GM12878 (cell line): ENCODE measurements at regions not wholly inside any gene's neighbourhood (a gene's known extent, or its start where the extent isn't known, plus 50 kb on each side); places are given as distances from the start of the nearest gene placed in this dataset.

Experiments
- ATAC-seq: fragments of 200-7000 bp; cut with Tn5 transposase; 3 replicates; pipeline ENCODE4 v1.9.1; 2020; ENCODE audit warnings: mild to moderate bottlenecking, moderate library complexity
- BruUV-seq: library from RNA; stranded (reverse); fragments of 400-500 nt; replicated peaks from 2 replicates; lab custom pipeline; 2021; lab: Mats Ljungman, UMichigan
- CTCF ChIA-PET: fragments of 300-600 bp; sonication (Branson Sonifier 250); formaldehyde crosslinking; extraction: SDS; loops from one replicate; lab custom pipeline; 2021; ENCODE audit warnings: inconsistent platforms; lab: Yijun Ruan, JAX
- POLR2A ChIA-PET: fragments of 350-600 bp; formaldehyde crosslinking; extraction: SDS; loops from one replicate; lab custom pipeline; 2021; ENCODE audit warnings: inconsistent platforms; lab: Charles Lee
- RAD21 ChIA-PET: fragments of 300-600 bp; sonication (Branson Sonifier 250); formaldehyde crosslinking; loops from one replicate; lab custom pipeline; 2023; ENCODE audit warnings: antibody characterized with exemption; ENCODE audit not compliant: unreplicated experiment; lab: Charles Lee
- SMC1A ChIA-PET: fragments of 300-600 bp; sonication (Branson Sonifier 250); formaldehyde crosslinking; loops from one replicate; lab custom pipeline; 2023; ENCODE audit not compliant: unreplicated experiment, uncharacterized antibody; lab: Charles Lee
- DNase-seq: peaks from one replicate; pipeline ENCODE4 v3.0.0-alpha.2; 2011; ENCODE audit warnings: low read depth, low spot score
- FAIRE-seq: peaks from 3 replicates; lab custom pipeline; 2011; peaks lifted over from hg19 to GRCh38; lab: Jason Lieb, UNC
- H2AFZ ChIP-seq: 2 replicates; pipeline ENCODE4 v1.6.0; 2011; ENCODE audit warnings: low read depth, low read length, control low read depth; ENCODE audit not compliant: control insufficient read depth
- H3K27ac ChIP-seq: 2 replicates; pipeline ENCODE4 v1.5.1; 2011; ENCODE audit warnings: control low read depth; ENCODE audit not compliant: control insufficient read depth, insufficient read depth
- H3K27me3 ChIP-seq, 2 experiments: replicated peaks in 1 of 2; 2 replicates each; pipeline versions ENCODE4 v1.6.0 to v1.6.1; 2011; ENCODE audit warnings: low read length in 1 of 2; ENCODE audit not compliant: control insufficient read depth in 2 of 2, insufficient read depth in 2 of 2
- H3K36me3 ChIP-seq, 2 experiments: 2 replicates each; pipeline ENCODE4 v1.5.1; 2011; ENCODE audit warnings: low read length in 1 of 2; ENCODE audit not compliant: control insufficient read depth in 2 of 2, insufficient read depth in 2 of 2
- H3K4me1 ChIP-seq: 2 replicates; pipeline ENCODE4 v1.6.1; 2011; ENCODE audit warnings: mild to moderate bottlenecking, low read length, moderate library complexity, mixed read lengths; ENCODE audit not compliant: control insufficient read depth, insufficient read depth
- H3K4me2 ChIP-seq: 2 replicates; pipeline ENCODE4 v1.6.0; 2011; ENCODE audit warnings: control low read depth; ENCODE audit not compliant: control insufficient read depth, insufficient read depth
- H3K4me3 ChIP-seq: fragments of 200-600 bp; sonication (generic); 2 replicates; pipeline ENCODE4 v1.5.1; 2016
- H3K79me2 ChIP-seq: 2 replicates; pipeline ENCODE4 v1.6.0; 2011; ENCODE audit warnings: low read length; ENCODE audit not compliant: control insufficient read depth, insufficient read depth
- H3K9ac ChIP-seq: 2 replicates; pipeline ENCODE4 v1.8.0; 2011; ENCODE audit warnings: low read length, control low read depth, mixed read lengths; ENCODE audit not compliant: control insufficient read depth, insufficient read depth
- H3K9me3 ChIP-seq: replicated peaks from 3 replicates; pipeline ENCODE4 v1.5.1; 2011; ENCODE audit warnings: mild to moderate bottlenecking, low read length; ENCODE audit not compliant: control insufficient read depth, insufficient read depth
- H4K20me1 ChIP-seq: 2 replicates; pipeline ENCODE4 v1.6.0; 2011; ENCODE audit not compliant: control insufficient read depth, insufficient read depth
- CBFB ChIP-seq: IDR thresholded peaks from 2 replicates; pipeline ENCODE4 v1.6.1; 2016; ENCODE audit warnings: antibody characterized with exemption, low read depth
- JUND ChIP-seq: IDR thresholded peaks from 2 replicates; pipeline ENCODE4 v1.6.1; 2012; ENCODE audit warnings: low read depth, mild to moderate bottlenecking, low read length, improper control_type of control experiment, moderate library complexity
- NRF1 ChIP-seq: conservative IDR thresholded peaks from 2 replicates; pipeline ENCODE4 v1.6.1; 2011; ENCODE audit warnings: mild to moderate bottlenecking, low read depth, low read length, improper control_type of control experiment
- RAD51 ChIP-seq: fragments of 450-650 bp; IDR thresholded peaks from 2 replicates; pipeline ENCODE4 v1.6.1; 2016; ENCODE audit warnings: moderate library complexity, mild to moderate bottlenecking, inconsistent platforms
- SIX5 ChIP-seq: IDR thresholded peaks from 2 replicates; pipeline ENCODE4 v1.6.1; 2011; ENCODE audit warnings: mild to moderate bottlenecking, low read depth, low read length, moderate library complexity; ENCODE audit not compliant: severe bottlenecking
- WGBS: methylation state at CpG from one replicate; pipeline ENCODE4 v1.1.6; 2016; ENCODE audit warnings: low lambda C conversion rate; ENCODE audit not compliant: insufficient replicate concordance, insufficient coverage; ENCODE audit errors: missing lambda C conversion rate; 5-methylcytosine and 5-hydroxymethylcytosine counted together
- in situ Hi-C: fragments of 300-500 bp; cut with MboI; formaldehyde crosslinking; loops from 9 replicates; pipeline ENCODE4 v1.14.3; 2018; ENCODE audit warnings: mixed read lengths
- intact Hi-C: fragments of 100-400 bp; cut with micrococcal nuclease; formaldehyde crosslinking; loops from one replicate; pipeline ENCODE4 v1.14.2; 2022; ENCODE audit not compliant: unreplicated experiment
- TF ChIP-seq, protein P1 (sequence below): fragments of 450-650 bp; IDR thresholded peaks from 2 replicates; pipeline ENCODE4 v1.6.1; 2017; ENCODE audit warnings: borderline replicate concordance
- TF ChIP-seq, protein P2 (sequence below), 3 experiments: IDR thresholded peaks in 2 of 3; conservative IDR thresholded peaks in 1 of 3; 2 replicates each; pipeline ENCODE4 v1.5.1; 2011; ENCODE audit warnings: low read depth in 3 of 3, low read length in 3 of 3, mild to moderate bottlenecking in 3 of 3, control low read depth in 2 of 3, moderate library complexity in 2 of 3, inconsistent platforms in 1 of 3, mixed read lengths in 1 of 3; ENCODE audit not compliant: control insufficient read depth in 2 of 3, insufficient read depth in 1 of 3; ENCODE audit errors: extremely low read depth in 1 of 3
- TF ChIP-seq, protein P3 (sequence below): fragments of 450-650 bp; IDR thresholded peaks from 2 replicates; pipeline ENCODE4 v1.6.1; 2016; ENCODE audit warnings: mild to moderate bottlenecking, moderate library complexity, borderline replicate concordance
- TF ChIP-seq, protein P4 (sequence below): fragments of 450-650 bp; IDR thresholded peaks from 2 replicates; pipeline ENCODE4 v1.6.1; 2017; ENCODE audit warnings: mild to moderate bottlenecking, low read depth, inconsistent platforms; ENCODE audit not compliant: poor library complexity, severe bottlenecking
- TF ChIP-seq, protein P5 (sequence below): fragments of 150-350 bp; IDR thresholded peaks from 2 replicates; pipeline ENCODE4 v1.6.1; 2014; ENCODE audit warnings: mild to moderate bottlenecking, low read depth, low read length

DNA sequence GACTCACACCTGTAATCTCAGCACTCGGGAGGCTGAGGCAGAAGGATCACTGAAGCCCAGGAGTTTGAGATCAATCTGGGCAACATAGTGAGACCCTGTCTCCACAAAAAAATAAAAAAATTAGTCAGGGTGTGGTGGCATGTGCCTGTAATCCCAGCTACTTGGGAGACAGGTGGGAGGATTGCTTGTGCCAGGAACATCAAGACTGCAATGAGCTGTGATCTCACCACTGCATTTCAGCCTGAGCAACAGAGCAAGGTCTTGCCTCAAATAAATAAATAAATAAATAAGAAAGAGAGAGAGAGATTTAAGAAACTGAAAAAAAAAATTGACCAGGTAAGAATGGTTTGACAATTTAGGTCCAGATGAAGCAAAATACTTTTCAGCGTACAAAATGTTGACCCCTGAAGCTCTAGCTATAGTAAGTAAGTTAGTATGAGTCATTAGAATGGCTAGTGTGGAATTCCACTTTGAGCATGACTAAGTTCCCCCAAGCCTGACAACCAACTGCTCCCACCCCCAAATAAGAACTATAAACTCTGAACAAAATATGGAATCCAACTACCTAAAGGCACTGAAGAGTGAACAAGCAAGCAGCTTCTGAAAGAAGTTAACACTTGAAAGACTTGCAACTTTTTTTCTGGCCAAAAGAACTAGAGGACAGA is 217.8 kb upstream of the TLE4 start (continued):
- TF ChIP-seq, protein P1, sequence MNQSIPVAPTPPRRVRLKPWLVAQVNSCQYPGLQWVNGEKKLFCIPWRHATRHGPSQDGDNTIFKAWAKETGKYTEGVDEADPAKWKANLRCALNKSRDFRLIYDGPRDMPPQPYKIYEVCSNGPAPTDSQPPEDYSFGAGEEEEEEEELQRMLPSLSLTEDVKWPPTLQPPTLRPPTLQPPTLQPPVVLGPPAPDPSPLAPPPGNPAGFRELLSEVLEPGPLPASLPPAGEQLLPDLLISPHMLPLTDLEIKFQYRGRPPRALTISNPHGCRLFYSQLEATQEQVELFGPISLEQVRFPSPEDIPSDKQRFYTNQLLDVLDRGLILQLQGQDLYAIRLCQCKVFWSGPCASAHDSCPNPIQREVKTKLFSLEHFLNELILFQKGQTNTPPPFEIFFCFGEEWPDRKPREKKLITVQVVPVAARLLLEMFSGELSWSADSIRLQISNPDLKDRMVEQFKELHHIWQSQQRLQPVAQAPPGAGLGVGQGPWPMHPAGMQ, result no peak
- TF ChIP-seq RAD51, result no peak

DNA sequence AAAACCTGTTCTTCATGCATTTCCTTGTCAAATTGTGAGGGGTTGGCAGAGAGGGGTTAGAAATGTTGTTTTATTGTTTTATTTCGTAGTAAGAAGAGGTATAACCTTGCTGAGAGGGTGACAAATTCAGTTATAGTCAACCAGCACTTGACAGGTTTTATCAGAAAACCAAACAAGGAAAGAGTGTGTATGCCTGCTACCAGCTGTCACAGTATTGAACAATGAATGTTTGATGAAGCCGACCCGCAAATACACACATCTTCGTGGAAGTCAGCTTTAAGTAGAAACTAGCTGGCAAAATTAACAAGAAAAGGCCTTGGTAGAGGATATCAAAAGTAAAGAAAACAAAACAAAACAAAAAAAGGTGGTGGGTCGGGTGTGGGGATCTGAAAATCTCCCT is 214.6 kb upstream of the TLE4 start:
- CTCF ChIA-PET, result no interaction called here
- no peak for TF ChIP-seq CBFB
- TF ChIP-seq, protein P2, sequence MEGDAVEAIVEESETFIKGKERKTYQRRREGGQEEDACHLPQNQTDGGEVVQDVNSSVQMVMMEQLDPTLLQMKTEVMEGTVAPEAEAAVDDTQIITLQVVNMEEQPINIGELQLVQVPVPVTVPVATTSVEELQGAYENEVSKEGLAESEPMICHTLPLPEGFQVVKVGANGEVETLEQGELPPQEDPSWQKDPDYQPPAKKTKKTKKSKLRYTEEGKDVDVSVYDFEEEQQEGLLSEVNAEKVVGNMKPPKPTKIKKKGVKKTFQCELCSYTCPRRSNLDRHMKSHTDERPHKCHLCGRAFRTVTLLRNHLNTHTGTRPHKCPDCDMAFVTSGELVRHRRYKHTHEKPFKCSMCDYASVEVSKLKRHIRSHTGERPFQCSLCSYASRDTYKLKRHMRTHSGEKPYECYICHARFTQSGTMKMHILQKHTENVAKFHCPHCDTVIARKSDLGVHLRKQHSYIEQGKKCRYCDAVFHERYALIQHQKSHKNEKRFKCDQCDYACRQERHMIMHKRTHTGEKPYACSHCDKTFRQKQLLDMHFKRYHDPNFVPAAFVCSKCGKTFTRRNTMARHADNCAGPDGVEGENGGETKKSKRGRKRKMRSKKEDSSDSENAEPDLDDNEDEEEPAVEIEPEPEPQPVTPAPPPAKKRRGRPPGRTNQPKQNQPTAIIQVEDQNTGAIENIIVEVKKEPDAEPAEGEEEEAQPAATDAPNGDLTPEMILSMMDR (IDR thresholded peaks at IDR 0.05 in 2 of 3, conservative IDR thresholded peaks at IDR 0.05 in 1 of 3; ENCODE audit: control insufficient read depth in 2 of 3, extremely low read depth in 1 of 3, insufficient read depth in 1 of 3, low read depth in 3 of 3, low read length in 3 of 3), result no peak
- no peak for TF ChIP-seq NRF1
- TF ChIP-seq, protein P3, sequence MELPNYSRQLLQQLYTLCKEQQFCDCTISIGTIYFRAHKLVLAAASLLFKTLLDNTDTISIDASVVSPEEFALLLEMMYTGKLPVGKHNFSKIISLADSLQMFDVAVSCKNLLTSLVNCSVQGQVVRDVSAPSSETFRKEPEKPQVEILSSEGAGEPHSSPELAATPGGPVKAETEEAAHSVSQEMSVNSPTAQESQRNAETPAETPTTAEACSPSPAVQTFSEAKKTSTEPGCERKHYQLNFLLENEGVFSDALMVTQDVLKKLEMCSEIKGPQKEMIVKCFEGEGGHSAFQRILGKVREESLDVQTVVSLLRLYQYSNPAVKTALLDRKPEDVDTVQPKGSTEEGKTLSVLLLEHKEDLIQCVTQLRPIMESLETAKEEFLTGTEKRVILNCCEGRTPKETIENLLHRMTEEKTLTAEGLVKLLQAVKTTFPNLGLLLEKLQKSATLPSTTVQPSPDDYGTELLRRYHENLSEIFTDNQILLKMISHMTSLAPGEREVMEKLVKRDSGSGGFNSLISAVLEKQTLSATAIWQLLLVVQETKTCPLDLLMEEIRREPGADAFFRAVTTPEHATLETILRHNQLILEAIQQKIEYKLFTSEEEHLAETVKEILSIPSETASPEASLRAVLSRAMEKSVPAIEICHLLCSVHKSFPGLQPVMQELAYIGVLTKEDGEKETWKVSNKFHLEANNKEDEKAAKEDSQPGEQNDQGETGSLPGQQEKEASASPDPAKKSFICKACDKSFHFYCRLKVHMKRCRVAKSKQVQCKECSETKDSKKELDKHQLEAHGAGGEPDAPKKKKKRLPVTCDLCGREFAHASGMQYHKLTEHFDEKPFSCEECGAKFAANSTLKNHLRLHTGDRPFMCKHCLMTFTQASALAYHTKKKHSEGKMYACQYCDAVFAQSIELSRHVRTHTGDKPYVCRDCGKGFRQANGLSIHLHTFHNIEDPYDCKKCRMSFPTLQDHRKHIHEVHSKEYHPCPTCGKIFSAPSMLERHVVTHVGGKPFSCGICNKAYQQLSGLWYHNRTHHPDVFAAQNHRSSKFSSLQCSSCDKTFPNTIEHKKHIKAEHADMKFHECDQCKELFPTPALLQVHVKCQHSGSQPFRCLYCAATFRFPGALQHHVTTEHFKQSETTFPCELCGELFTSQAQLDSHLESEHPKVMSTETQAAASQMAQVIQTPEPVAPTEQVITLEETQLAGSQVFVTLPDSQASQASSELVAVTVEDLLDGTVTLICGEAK, result no peak
- TF ChIP-seq, protein P4, sequence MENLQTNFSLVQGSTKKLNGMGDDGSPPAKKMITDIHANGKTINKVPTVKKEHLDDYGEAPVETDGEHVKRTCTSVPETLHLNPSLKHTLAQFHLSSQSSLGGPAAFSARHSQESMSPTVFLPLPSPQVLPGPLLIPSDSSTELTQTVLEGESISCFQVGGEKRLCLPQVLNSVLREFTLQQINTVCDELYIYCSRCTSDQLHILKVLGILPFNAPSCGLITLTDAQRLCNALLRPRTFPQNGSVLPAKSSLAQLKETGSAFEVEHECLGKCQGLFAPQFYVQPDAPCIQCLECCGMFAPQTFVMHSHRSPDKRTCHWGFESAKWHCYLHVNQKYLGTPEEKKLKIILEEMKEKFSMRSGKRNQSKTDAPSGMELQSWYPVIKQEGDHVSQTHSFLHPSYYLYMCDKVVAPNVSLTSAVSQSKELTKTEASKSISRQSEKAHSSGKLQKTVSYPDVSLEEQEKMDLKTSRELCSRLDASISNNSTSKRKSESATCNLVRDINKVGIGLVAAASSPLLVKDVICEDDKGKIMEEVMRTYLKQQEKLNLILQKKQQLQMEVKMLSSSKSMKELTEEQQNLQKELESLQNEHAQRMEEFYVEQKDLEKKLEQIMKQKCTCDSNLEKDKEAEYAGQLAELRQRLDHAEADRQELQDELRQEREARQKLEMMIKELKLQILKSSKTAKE, result no peak
- TF ChIP-seq, protein P5, sequence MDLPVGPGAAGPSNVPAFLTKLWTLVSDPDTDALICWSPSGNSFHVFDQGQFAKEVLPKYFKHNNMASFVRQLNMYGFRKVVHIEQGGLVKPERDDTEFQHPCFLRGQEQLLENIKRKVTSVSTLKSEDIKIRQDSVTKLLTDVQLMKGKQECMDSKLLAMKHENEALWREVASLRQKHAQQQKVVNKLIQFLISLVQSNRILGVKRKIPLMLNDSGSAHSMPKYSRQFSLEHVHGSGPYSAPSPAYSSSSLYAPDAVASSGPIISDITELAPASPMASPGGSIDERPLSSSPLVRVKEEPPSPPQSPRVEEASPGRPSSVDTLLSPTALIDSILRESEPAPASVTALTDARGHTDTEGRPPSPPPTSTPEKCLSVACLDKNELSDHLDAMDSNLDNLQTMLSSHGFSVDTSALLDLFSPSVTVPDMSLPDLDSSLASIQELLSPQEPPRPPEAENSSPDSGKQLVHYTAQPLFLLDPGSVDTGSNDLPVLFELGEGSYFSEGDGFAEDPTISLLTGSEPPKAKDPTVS, result no peak
- TF ChIP-seq JUND, result no peak
- no peak for TF ChIP-seq SIX5

More for the DNA sequence above, 214.6 kb upstream of the TLE4 start:
- H3K4me2 ChIP-seq, result no peak overlapping the region
- H3K36me3 ChIP-seq, result no peaks in the 10 kb centered on the region
- FAIRE-seq, result no peak
- H4K20me1 ChIP-seq, result no peaks in the 10 kb centered on the region
- no TSS peak for BruUV-seq
- in situ Hi-C loops (no loop called here), intact Hi-C loops (no loop called here)
- DNase-seq, result no peak
- RAD21 ChIA-PET, result no interaction called here
- H3K79me2 ChIP-seq, result no peaks in the 10 kb centered on the region
- 0 out of 4 replicates have a peak, but pooled peaks cover 0 to 1% of the 10 kb centered on the region in 2 experiments for H3K27me3 ChIP-seq
- H3K27ac ChIP-seq, result no peak overlapping the region
- WGBS, result 44% methylated on average over 5 of the region's 5 CpGs
- POLR2A ChIA-PET, result no interaction called here
- no peak overlapping the region for H2AFZ ChIP-seq
- SMC1A ChIA-PET, result no interaction called here
- no peaks in the 10 kb centered on the region for H3K4me1 ChIP-seq
- H3K4me3 ChIP-seq, result no peak overlapping the region
- ATAC-seq, result no peak
- no peaks in the 10 kb centered on the region for H3K9me3 ChIP-seq
- no peak overlapping the region for H3K9ac ChIP-seq
